Mesendoderm (in vitro differentiated cells): ENCODE measurements at regions not wholly inside any gene's neighbourhood (a gene's known extent, or its start where the extent isn't known, plus 50 kb on each side); places are given as distances from the start of the nearest gene placed in this dataset.
"Not testable (repeated sequence)": the region's sequence is repeated elsewhere in the genome, so short reads cannot be mapped to it uniquely, and the experiment has no call there.

ENCODE experiments used
- DNase-seq: peaks from one replicate; pipeline ENCODE4 v3.0.0; 2013
- H2AK5ac ChIP-seq: 2 replicates; pipeline ENCODE4 v1.6.1; 2013; ENCODE audit warnings: low read length, inconsistent platforms
- H2BK120ac ChIP-seq: 2 replicates; pipeline ENCODE4 v1.6.1; 2013; ENCODE audit warnings: low read depth, mild to moderate bottlenecking, low read length, moderate library complexity, mixed read lengths
- H2BK15ac ChIP-seq: replicated peaks from 2 replicates; pipeline ENCODE4 v1.6.1; 2013; ENCODE audit warnings: low read depth, mild to moderate bottlenecking, moderate library complexity
- H2BK5ac ChIP-seq: 2 replicates; pipeline ENCODE4 v1.6.1; 2013; ENCODE audit warnings: low read length, inconsistent platforms
- H3K18ac ChIP-seq: 2 replicates; pipeline ENCODE4 v1.6.1; 2013; ENCODE audit warnings: mild to moderate bottlenecking, low read length, mixed read lengths
- H3K23ac ChIP-seq: one replicate; pipeline ENCODE4 v1.6.1; 2013; ENCODE audit warnings: low read length
- H3K27ac ChIP-seq: 2 replicates; pipeline ENCODE4 v1.5.1; 2013; ENCODE audit warnings: low read depth, mild to moderate bottlenecking, inconsistent platforms, low read length, moderate library complexity
- H3K27me3 ChIP-seq: 2 replicates; pipeline ENCODE4 v1.6.1; 2013; ENCODE audit warnings: low read length, control low read depth, mild to moderate bottlenecking, inconsistent platforms; ENCODE audit not compliant: insufficient read depth, poor library complexity
- H3K36me3 ChIP-seq: 2 replicates; pipeline ENCODE4 v1.6.1; 2013; ENCODE audit warnings: low read length, inconsistent platforms; ENCODE audit not compliant: control insufficient read depth, insufficient read depth
- H3K4ac ChIP-seq: one replicate; pipeline ENCODE4 v1.6.1; 2013; ENCODE audit warnings: low read depth, mild to moderate bottlenecking, low read length, moderate library complexity
- H3K4me1 ChIP-seq: 2 replicates; pipeline ENCODE4 v1.6.1; 2013; ENCODE audit warnings: low read depth, low read length, inconsistent platforms; ENCODE audit not compliant: control insufficient read depth
- H3K4me2 ChIP-seq: 2 replicates; pipeline ENCODE4 v1.6.1; 2013; ENCODE audit warnings: low read length
- H3K4me3 ChIP-seq: 2 replicates; pipeline ENCODE4 v1.5.1; 2013; ENCODE audit warnings: mild to moderate bottlenecking, low read length
- H3K56ac ChIP-seq: one replicate; pipeline ENCODE4 v1.6.1; 2013; ENCODE audit warnings: low read length
- H3K79me1 ChIP-seq: 2 replicates; pipeline ENCODE4 v1.6.1; 2013; ENCODE audit warnings: low read length, inconsistent platforms
- H3K79me2 ChIP-seq: 2 replicates; pipeline ENCODE4 v1.6.1; 2013; ENCODE audit warnings: mild to moderate bottlenecking, low read length; ENCODE audit not compliant: control insufficient read depth, insufficient read depth
- H3K9ac ChIP-seq: 2 replicates; pipeline ENCODE4 v1.6.1; 2013; ENCODE audit warnings: low read length, inconsistent platforms
- H4K5ac ChIP-seq: one replicate; pipeline ENCODE4 v1.6.1; 2013; ENCODE audit warnings: low read length
- H4K8ac ChIP-seq: one replicate; pipeline ENCODE4 v1.6.1; 2013; ENCODE audit warnings: low read depth, mild to moderate bottlenecking, control low read depth, low read length, moderate library complexity
- WGBS: extraction: QIAGEN DNeasy Blood & Tissue Kit; methylation state at CpG from one replicate; pipeline ENCODE4 v1.1.7; 2013; ENCODE audit warnings: low lambda C conversion rate, missing lambda C conversion rate; ENCODE audit not compliant: insufficient coverage; ENCODE audit errors: extremely low coverage; 5-methylcytosine and 5-hydroxymethylcytosine counted together

DNA sequence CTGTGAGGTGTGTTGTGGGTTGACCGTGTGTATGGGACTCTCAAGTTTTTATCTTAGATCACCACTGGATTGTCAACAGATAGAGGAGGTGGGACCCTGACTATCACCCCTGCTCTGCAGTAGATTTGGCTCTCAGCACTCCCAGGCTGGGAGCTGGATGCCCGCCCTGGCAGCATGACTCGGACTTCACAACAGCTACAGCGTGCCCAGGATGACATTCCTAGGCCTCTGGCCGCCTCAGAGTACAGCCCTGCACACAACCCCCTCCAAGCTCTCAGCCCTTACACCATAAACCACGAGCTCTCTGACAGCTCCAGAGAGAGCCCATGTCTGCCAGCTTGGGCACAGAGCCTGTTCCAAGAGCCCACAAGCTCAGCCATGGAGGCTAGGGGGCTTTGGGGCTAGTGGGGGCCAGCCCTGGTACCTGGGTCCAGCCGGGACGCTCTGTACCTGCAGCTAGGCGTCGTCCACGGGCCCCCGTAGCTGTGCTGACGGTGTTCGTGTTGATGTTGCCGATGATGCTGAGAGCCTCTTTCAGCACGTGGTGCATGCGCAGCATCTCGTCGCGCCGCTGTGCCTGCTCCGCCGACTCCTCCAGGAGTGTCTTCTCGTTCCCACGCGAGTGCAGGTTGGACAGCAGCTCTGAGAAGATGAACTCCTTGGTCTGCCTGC is 66.1 kb upstream of the LYSMD4 start:
- DNase-seq, H4K5ac ChIP-seq, H2BK15ac ChIP-seq, H3K4me1 ChIP-seq, H3K4me2 ChIP-seq, H3K4ac ChIP-seq, H3K79me2 ChIP-seq, H3K56ac ChIP-seq, H3K27me3 ChIP-seq, H2BK120ac ChIP-seq, H4K8ac ChIP-seq, H2BK5ac ChIP-seq, H3K36me3 ChIP-seq, H3K27ac ChIP-seq, H3K9ac ChIP-seq, H3K18ac ChIP-seq, H3K4me3 ChIP-seq, H3K79me1 ChIP-seq, H3K23ac ChIP-seq, H2AK5ac ChIP-seq: not testable (repeated sequence)
- WGBS = no CpG with 5 or more reads among the region's 26 CpGs

DNA sequence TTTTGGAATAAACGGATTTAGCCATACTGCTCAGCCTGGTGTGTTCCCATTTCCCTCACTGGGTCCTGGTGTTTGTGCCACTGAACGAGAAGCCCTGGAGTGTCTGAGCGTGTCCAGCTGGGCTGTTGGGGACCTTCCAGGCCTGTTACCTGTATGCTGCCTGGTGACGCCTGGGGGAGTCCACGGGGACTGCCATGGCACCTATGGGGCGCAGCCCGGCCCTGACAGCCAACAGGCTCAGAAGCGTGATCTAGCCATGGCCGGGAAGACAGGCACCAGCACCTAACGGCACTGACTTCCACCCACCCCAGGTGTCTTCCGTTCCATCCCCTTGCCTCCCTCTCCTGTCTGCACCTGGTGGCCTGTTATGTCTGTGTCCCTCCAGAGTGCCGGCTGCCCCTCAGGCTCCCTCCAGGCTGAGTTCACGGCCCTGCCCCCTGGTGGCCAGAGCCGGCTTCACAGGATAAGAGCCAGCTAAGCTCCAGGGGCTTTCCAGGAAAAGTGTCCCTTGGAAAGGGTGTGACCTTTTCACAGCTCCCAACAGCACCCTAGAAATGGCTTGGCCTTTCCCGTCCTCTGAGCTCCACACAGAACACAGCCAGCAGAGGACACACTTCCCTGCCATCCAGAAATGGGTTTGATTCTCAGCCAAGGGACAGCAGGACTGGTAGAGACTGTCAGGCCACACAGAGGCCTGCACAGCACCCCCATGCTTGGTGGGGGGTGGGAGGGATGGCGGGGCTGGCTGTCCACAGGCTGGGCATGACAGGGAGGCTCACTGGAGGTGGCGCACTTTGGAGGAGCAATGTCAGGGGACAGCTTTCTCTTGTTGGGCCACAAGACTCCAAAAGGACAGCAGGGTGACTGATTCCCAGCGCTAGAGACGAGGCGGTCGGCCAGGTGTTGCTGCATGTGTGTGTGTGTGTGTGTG is 64.0 kb upstream of the LYSMD4 start:
- not testable (repeated sequence) for H2BK15ac ChIP-seq, H2BK120ac ChIP-seq, H3K56ac ChIP-seq, H3K4ac ChIP-seq, H2BK5ac ChIP-seq, H3K4me1 ChIP-seq, H3K4me2 ChIP-seq, H4K5ac ChIP-seq, DNase-seq, H3K79me1 ChIP-seq, H3K27me3 ChIP-seq, H3K9ac ChIP-seq, H3K79me2 ChIP-seq, H4K8ac ChIP-seq, H3K27ac ChIP-seq, H3K18ac ChIP-seq, H3K23ac ChIP-seq, H3K36me3 ChIP-seq, H3K4me3 ChIP-seq, H2AK5ac ChIP-seq
- WGBS = no CpG with 5 or more reads among the region's 21 CpGs

DNA sequence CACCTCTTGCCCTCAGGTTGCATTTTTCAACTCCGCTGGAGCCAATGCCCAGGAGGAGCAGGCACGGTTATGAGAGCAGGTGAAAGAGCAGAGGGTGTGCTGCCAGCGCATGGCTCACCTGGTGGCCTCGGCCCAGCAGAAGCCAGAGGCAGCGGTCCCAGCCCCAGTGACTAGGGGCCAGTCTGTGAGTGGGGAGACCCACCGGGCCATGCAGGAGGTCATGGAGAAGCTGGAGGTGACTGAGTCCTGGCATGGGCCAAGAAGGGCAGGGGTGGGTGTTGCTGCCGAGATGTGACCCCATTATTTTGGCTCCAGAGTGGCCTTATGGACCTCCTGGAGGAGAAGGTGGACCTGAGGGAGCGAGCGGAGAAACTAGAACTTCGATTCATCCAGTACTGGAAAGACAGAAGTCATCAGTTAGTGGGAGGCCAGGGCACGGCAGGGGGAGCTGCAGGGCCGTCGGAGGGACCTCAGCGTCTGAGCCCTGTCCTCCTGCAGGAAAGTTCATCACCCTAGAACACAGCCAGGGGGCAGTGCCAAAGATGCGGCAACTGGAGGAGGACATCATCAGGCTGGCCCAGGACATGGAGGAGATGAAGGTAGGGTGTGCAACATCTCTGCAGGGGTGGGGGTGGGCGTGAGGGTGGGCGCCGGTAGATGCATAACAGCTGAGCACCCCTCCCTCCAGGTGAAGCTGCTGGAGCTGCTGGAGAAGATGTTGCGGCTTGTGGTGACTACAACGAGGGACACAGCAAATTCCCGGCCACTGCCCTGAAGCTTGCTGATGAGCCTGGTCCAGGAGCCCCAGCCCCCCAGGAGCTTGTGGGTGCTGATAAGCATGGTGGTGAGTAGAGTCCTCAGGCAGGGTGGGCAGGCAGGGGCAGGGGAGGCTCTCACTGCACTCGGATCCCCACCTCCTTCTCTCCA is 58.9 kb upstream of the LYSMD4 start:
- not testable (repeated sequence) for H2BK5ac ChIP-seq, H4K5ac ChIP-seq, H3K23ac ChIP-seq, H3K4me3 ChIP-seq, H3K18ac ChIP-seq, H3K27ac ChIP-seq, H2AK5ac ChIP-seq, H3K4me2 ChIP-seq, H3K4ac ChIP-seq, H3K56ac ChIP-seq, H3K79me2 ChIP-seq, H2BK120ac ChIP-seq, H3K79me1 ChIP-seq, H3K9ac ChIP-seq, H3K27me3 ChIP-seq, H2BK15ac ChIP-seq, H3K36me3 ChIP-seq, H4K8ac ChIP-seq, H3K4me1 ChIP-seq
- WGBS = no CpG with 5 or more reads among the region's 22 CpGs
- DNase-seq = peak; percentile 50

DNA sequence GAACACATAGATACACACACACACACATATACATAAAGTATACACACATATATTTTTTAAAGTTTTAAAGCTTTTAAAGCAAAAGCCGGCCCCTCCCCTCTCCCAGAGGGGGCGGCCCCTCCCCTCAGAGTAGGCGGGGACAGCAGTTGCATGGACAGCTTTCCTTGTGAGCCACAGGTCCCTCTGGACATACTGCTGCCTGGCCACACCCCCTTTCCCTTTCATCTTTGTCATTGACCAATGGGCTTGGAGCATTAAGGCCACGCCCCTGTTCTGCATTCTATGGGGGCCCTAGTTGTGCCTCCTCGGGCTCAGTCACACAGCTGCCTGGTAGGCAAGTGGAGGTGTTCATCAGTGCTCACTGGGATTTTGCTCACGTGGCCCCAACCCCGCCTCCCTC is 57.5 kb upstream of the LYSMD4 start:
- not testable (repeated sequence) for H3K36me3 ChIP-seq, H3K4me3 ChIP-seq, H3K4ac ChIP-seq, H2BK15ac ChIP-seq, H3K23ac ChIP-seq, H3K56ac ChIP-seq, H3K18ac ChIP-seq, H3K4me2 ChIP-seq, H3K79me2 ChIP-seq, H3K27ac ChIP-seq, H2BK120ac ChIP-seq, H4K8ac ChIP-seq, H3K4me1 ChIP-seq, H3K9ac ChIP-seq, H2BK5ac ChIP-seq, H4K5ac ChIP-seq, H3K79me1 ChIP-seq, H3K27me3 ChIP-seq, H2AK5ac ChIP-seq
- no CpG with 5 or more reads among the region's 7 CpGs for WGBS
- DNase-seq = peak; percentile 44

DNA sequence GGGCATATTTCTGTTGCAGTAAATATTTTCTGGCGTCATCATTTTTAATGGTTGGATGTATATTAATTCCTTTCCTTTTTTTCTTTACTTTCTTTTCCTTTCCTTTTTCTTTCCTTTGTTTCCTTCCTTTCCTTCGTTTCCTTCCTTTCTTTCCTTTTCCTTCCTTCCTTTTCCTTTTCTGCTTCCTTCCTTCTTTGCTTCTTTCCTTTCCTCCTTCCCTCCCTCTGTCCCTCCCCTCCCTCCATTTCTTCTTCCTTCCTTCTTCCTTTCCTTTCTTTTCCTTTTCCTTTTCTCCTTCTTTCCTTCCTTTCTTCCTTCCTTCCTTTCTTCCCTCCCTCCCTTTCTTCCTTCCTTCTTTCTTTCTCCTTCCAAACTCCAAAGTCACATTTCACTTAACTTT is 54.9 kb upstream of the LYSMD4 start:
- DNase-seq = no peak
- no peak overlapping the region for H2BK5ac ChIP-seq
- no peak overlapping the region for H3K23ac ChIP-seq
- H3K4me2 ChIP-seq = no peak overlapping the region
- H3K4me1 ChIP-seq = no peaks in the 10 kb centered on the region
- H3K4ac ChIP-seq = no peak overlapping the region
- H2BK15ac ChIP-seq = no peak overlapping the region
- no peak overlapping the region for H4K8ac ChIP-seq
- no peak overlapping the region for H3K4me3 ChIP-seq
- H3K79me2 ChIP-seq = no peaks in the 10 kb centered on the region
- WGBS = no CpG with 5 or more reads among the region's 2 CpGs
- H3K79me1 ChIP-seq = no peaks in the 10 kb centered on the region
- no peak overlapping the region for H4K5ac ChIP-seq
- H3K27me3 ChIP-seq = no peaks in the 10 kb centered on the region
- H3K18ac ChIP-seq = no peak overlapping the region
- H3K36me3 ChIP-seq = no peaks in the 10 kb centered on the region
- no peak overlapping the region for H3K27ac ChIP-seq
- H3K56ac ChIP-seq = no peak overlapping the region
- no peak overlapping the region for H3K9ac ChIP-seq
- H2AK5ac ChIP-seq = no peak overlapping the region
- no peak overlapping the region for H2BK120ac ChIP-seq
